BE2C (cell line): ENCODE measurements at regions not wholly inside any gene's neighbourhood (a gene's known extent, or its start where the extent isn't known, plus 50 kb on each side); places are given as distances from the start of the nearest gene placed in this dataset.
A peak's percentile ranks its signal among the peaks of the same experiment; 100 is the strongest.

Source experiments
- DNase-seq: peaks from one replicate; pipeline ENCODE4 v3.0.0-alpha.2; 2020
- H3K27me3 ChIP-seq: fragments of 250-450 bp; sonication (Bioruptor Pico); 2 replicates; pipeline ENCODE4 v1.5.1; 2020; ENCODE audit warnings: mild to moderate bottlenecking
- H3K36me3 ChIP-seq: fragments of 250-450 bp; sonication (Bioruptor Pico); 2 replicates; pipeline ENCODE4 v1.5.1; 2020; ENCODE audit warnings: mild to moderate bottlenecking
- H3K4me1 ChIP-seq: fragments of 250-450 bp; sonication (Bioruptor Pico); 2 replicates; pipeline ENCODE4 v1.5.1; 2020
- H3K4me3 ChIP-seq: 2 replicates; pipeline ENCODE4 v1.5.1; 2011; ENCODE audit warnings: low read depth, low read length
- H3K9me3 ChIP-seq: fragments of 250-450 bp; sonication (Bioruptor Pico); 2 replicates; pipeline ENCODE4 v1.5.1; 2020
- CTCF ChIP-seq: IDR thresholded peaks from 2 replicates; pipeline ENCODE4 v1.5.1; 2012; ENCODE audit warnings: mild to moderate bottlenecking, low read depth, low read length

- Histone ChIP-seq H3K4me1 (peaks cover 43% of the 10 kb centered on the region), H3K4me3 (no peak overlapping the region; the same call in 1 of the 2 replicates), H3K27me3 (no peaks in the 10 kb centered on the region), H3K36me3 (no peaks in the 10 kb centered on the region), H3K9me3 (no peaks in the 10 kb centered on the region)
- no peak for TF ChIP-seq CTCF
- DNase-seq = peak; percentile 88
These were observed 50.4 kb upstream of the CIBAR2 start for GRCh38 chr16:85162478-85163277.

- no peaks in the 10 kb centered on the region for H3K27me3 ChIP-seq
- H3K36me3 ChIP-seq = no peaks in the 10 kb centered on the region
- H3K4me3 ChIP-seq = no peak overlapping the region
- H3K4me1 ChIP-seq = peaks cover 38% of the 10 kb centered on the region
- DNase-seq = no peak
- no peak for TF ChIP-seq CTCF
- no peaks in the 10 kb centered on the region for H3K9me3 ChIP-seq
These were observed 51.2 kb upstream of the CIBAR2 start for GRCh38 chr16:85163278-85164112.

- H3K36me3 ChIP-seq = no peaks in the 10 kb centered on the region
- no peak for TF ChIP-seq CTCF
- H3K9me3 ChIP-seq = no peaks in the 10 kb centered on the region
- no peaks in the 10 kb centered on the region for H3K27me3 ChIP-seq
- peaks cover 32% of the 10 kb centered on the region for H3K4me1 ChIP-seq
- DNase-seq = no peak
- H3K4me3 ChIP-seq = no peak overlapping the region
These were observed 52.2 kb upstream of the CIBAR2 start for GRCh38 chr16:85164431-85164830.

- Histone ChIP-seq H3K4me1 (peaks cover 32% of the 10 kb centered on the region), H3K36me3 (no peaks in the 10 kb centered on the region), H3K27me3 (no peaks in the 10 kb centered on the region), H3K9me3 (no peaks in the 10 kb centered on the region), H3K4me3 (no peak overlapping the region)
- TF ChIP-seq CTCF = no peak
- DNase-seq = peak; percentile 53
These were observed 52.7 kb upstream of the CIBAR2 start for GRCh38 chr16:85164838-85165516.

- peaks cover 26% of the 10 kb centered on the region for H3K4me1 ChIP-seq
- no peak for TF ChIP-seq CTCF
- no peak overlapping the region for H3K4me3 ChIP-seq
- H3K36me3 ChIP-seq = no peaks in the 10 kb centered on the region
- no peak for DNase-seq
- no peaks in the 10 kb centered on the region for H3K27me3 ChIP-seq
- no peaks in the 10 kb centered on the region for H3K9me3 ChIP-seq
These were observed 53.5 kb upstream of the CIBAR2 start for GRCh38 chr16:85165781-85166180.
